IMR-90 (cell line): ENCODE measurements at regions not wholly inside any gene's neighbourhood (a gene's known extent, or its start where the extent isn't known, plus 50 kb on each side); places are given as distances from the start of the nearest gene placed in this dataset.

ENCODE experiments used
- ATAC-seq: fragments of 200-7000 bp; cut with Tn5 transposase; 2 replicates; pipeline ENCODE4 v1.9.1; 2020; ENCODE audit warnings: low read depth, mild to moderate bottlenecking, moderate library complexity
- BruUV-seq: library from RNA; stranded (reverse); fragments of 400-500 nt; replicated peaks from 2 replicates; lab custom pipeline; 2021; lab: Mats Ljungman, UMichigan
- CTCF ChIA-PET: fragments of 300-600 bp; formaldehyde crosslinking; extraction: SDS; loops from one replicate; lab custom pipeline; 2021; ENCODE audit warnings: antibody characterized with exemption; lab: Yijun Ruan, JAX
- POLR2A ChIA-PET: fragments of 300-600 bp; sonication (Branson Sonifier 250); formaldehyde crosslinking; loops from one replicate; lab custom pipeline; 2022; ENCODE audit warnings: antibody characterized with exemption; ENCODE audit not compliant: unreplicated experiment; lab: Charles Lee
- DNase-seq: peaks from one replicate; pipeline ENCODE4 v3.0.0; 2013
- H2AFZ ChIP-seq: replicated peaks from 2 replicates; pipeline ENCODE3; 2013; ENCODE audit warnings: low read length, mild to moderate bottlenecking; ENCODE audit not compliant: poor library complexity
- H2AK5ac ChIP-seq: 2 replicates; pipeline ENCODE4 v1.6.1; 2013; ENCODE audit warnings: low read depth, low read length, inconsistent platforms
- H2AK9ac ChIP-seq: replicated peaks from 2 replicates; pipeline ENCODE3; 2013; ENCODE audit warnings: mild to moderate bottlenecking, low read depth, low read length, moderate library complexity; ENCODE audit not compliant: poor library complexity
- H2BK120ac ChIP-seq: 2 replicates; pipeline ENCODE4 v1.6.1; 2013; ENCODE audit warnings: low read depth, low read length, inconsistent platforms
- H2BK15ac ChIP-seq: 3 replicates; pipeline ENCODE4 v1.6.1; 2013; ENCODE audit warnings: low read depth, low read length, inconsistent platforms
- H2BK20ac ChIP-seq: 2 replicates; pipeline ENCODE4 v1.6.1; 2013; ENCODE audit warnings: low read depth, mild to moderate bottlenecking, inconsistent platforms, low read length, moderate library complexity
- H2BK5ac ChIP-seq: 2 replicates; pipeline ENCODE4 v1.6.1; 2013; ENCODE audit warnings: mild to moderate bottlenecking, low read depth, low read length, inconsistent platforms; ENCODE audit not compliant: poor library complexity, severe bottlenecking
- H3K14ac ChIP-seq: replicated peaks from 2 replicates; pipeline ENCODE4 v1.6.1; 2013; ENCODE audit warnings: low read depth, low read length, inconsistent platforms
- H3K18ac ChIP-seq: 2 replicates; pipeline ENCODE4 v1.6.1; 2013; ENCODE audit warnings: low read depth, low read length, control low read depth
- H3K23ac ChIP-seq: 2 replicates; pipeline ENCODE4 v1.6.1; 2013; ENCODE audit warnings: low read depth, low read length, inconsistent platforms
- H3K27ac ChIP-seq: 2 replicates; pipeline ENCODE4 v1.5.1; 2013; ENCODE audit warnings: mild to moderate bottlenecking, control low read depth, low read length; ENCODE audit not compliant: insufficient read depth
- H3K27me3 ChIP-seq: 2 replicates; pipeline ENCODE4 v1.6.1; 2013; ENCODE audit warnings: low read length; ENCODE audit not compliant: control insufficient read depth, insufficient read depth
- H3K36me3 ChIP-seq: 2 replicates; pipeline ENCODE4 v1.6.1; 2013; ENCODE audit warnings: low read length, mixed read lengths; ENCODE audit not compliant: control insufficient read depth, insufficient read depth
- H3K4ac ChIP-seq: 2 replicates; pipeline ENCODE4 v1.6.1; 2013; ENCODE audit warnings: low read depth, low read length, inconsistent platforms
- H3K4me1 ChIP-seq: 2 replicates; pipeline ENCODE4 v1.6.1; 2013; ENCODE audit warnings: low read length, mixed read lengths; ENCODE audit not compliant: control insufficient read depth, insufficient read depth
- H3K4me2 ChIP-seq: 2 replicates; pipeline ENCODE4 v1.6.1; 2013; ENCODE audit warnings: low read depth, mild to moderate bottlenecking, control low read depth, low read length, moderate library complexity
- H3K4me3 ChIP-seq: 2 replicates; pipeline ENCODE4 v1.5.1; 2013; ENCODE audit warnings: low read depth, mild to moderate bottlenecking, control low read depth, low read length, moderate library complexity; ENCODE audit not compliant: insufficient read depth
- H3K56ac ChIP-seq: 2 replicates; pipeline ENCODE4 v1.6.1; 2013; ENCODE audit warnings: low read length, inconsistent platforms; ENCODE audit not compliant: insufficient read depth; ENCODE audit errors: extremely low read depth
- H3K79me1 ChIP-seq, 2 experiments: 2 replicates each; pipeline ENCODE4 v1.6.1; 2013; ENCODE audit warnings: low read length in 2 of 2, inconsistent platforms in 1 of 2, low read depth in 1 of 2
- H3K9ac ChIP-seq: 2 replicates; pipeline ENCODE4 v1.6.1; 2013; ENCODE audit warnings: low read depth, low read length, control low read depth
- H3K9me1 ChIP-seq: 2 replicates; pipeline ENCODE4 v1.6.1; 2013; ENCODE audit warnings: low read length, inconsistent platforms; ENCODE audit not compliant: insufficient read depth
- H3K9me3 ChIP-seq: 2 replicates; pipeline ENCODE4 v1.6.1; 2013; ENCODE audit warnings: low read length; ENCODE audit not compliant: control insufficient read depth, insufficient read depth
- H4K20me1 ChIP-seq: 2 replicates; pipeline ENCODE4 v1.6.1; 2013; ENCODE audit warnings: low read length, inconsistent platforms; ENCODE audit not compliant: insufficient read depth
- H4K5ac ChIP-seq: 2 replicates; pipeline ENCODE4 v1.6.1; 2013; ENCODE audit warnings: mild to moderate bottlenecking, low read depth, low read length, control low read depth
- H4K8ac ChIP-seq, 2 experiments: 2 replicates each; pipeline ENCODE4 v1.6.1; 2013; ENCODE audit warnings: low read depth in 2 of 2, low read length in 2 of 2, control low read depth in 1 of 2, inconsistent platforms in 1 of 2
- H4K91ac ChIP-seq: 2 replicates; pipeline ENCODE4 v1.6.1; 2013; ENCODE audit warnings: low read depth, low read length, inconsistent platforms; ENCODE audit not compliant: insufficient read depth
- BHLHE40 ChIP-seq: fragments of 150-350 bp; IDR thresholded peaks from 2 replicates; pipeline ENCODE4 v1.6.1; 2016; ENCODE audit warnings: mild to moderate bottlenecking, low read depth, low read length
- CEBPB ChIP-seq: IDR thresholded peaks from 2 replicates; pipeline ENCODE4 v1.6.1; 2012; ENCODE audit warnings: low read depth, low read length, improper control_type of control experiment
- CHD1 ChIP-seq: IDR thresholded peaks from 2 replicates; pipeline ENCODE4 v1.6.1; 2012; ENCODE audit warnings: low read depth, low read length, improper control_type of control experiment
- CTCF ChIP-seq: conservative IDR thresholded peaks from 2 replicates; pipeline ENCODE4 v1.5.1; 2012; ENCODE audit warnings: mild to moderate bottlenecking, low read depth, low read length, improper control_type of control experiment
- FOS ChIP-seq: fragments of 150-350 bp; IDR thresholded peaks from 2 replicates; pipeline ENCODE4 v1.6.1; 2016; ENCODE audit warnings: low read depth, low read length
- MAFK ChIP-seq: IDR thresholded peaks from 2 replicates; pipeline ENCODE4 v1.6.1; 2012; ENCODE audit warnings: low read depth, low read length, improper control_type of control experiment
- MAZ ChIP-seq: IDR thresholded peaks from 2 replicates; pipeline ENCODE4 v1.6.1; 2012; ENCODE audit warnings: low read depth, mild to moderate bottlenecking, low read length, improper control_type of control experiment, moderate library complexity, borderline replicate concordance
- MXI1 ChIP-seq: IDR thresholded peaks from 2 replicates; pipeline ENCODE4 v1.6.1; 2012; ENCODE audit warnings: low read depth, mild to moderate bottlenecking, low read length, moderate library complexity, borderline replicate concordance
- NFE2L2 ChIP-seq: fragments of 150-350 bp; IDR thresholded peaks from 2 replicates; pipeline ENCODE4 v1.6.1; 2016; ENCODE audit warnings: low read depth, mild to moderate bottlenecking, low read length
- POLR2A ChIP-seq: IDR thresholded peaks from 2 replicates; pipeline ENCODE4 v1.6.1; 2012; ENCODE audit warnings: mild to moderate bottlenecking, low read depth, low read length
- RAD21 ChIP-seq: IDR thresholded peaks from 2 replicates; pipeline ENCODE4 v1.6.1; 2012; ENCODE audit warnings: low read length, improper control_type of control experiment
- RCOR1 ChIP-seq: IDR thresholded peaks from 2 replicates; pipeline ENCODE4 v1.6.1; 2012; ENCODE audit warnings: mild to moderate bottlenecking, low read length, improper control_type of control experiment; ENCODE audit not compliant: insufficient replicate concordance
- RFX5 ChIP-seq: IDR thresholded peaks from 2 replicates; pipeline ENCODE4 v1.8.0; 2012; ENCODE audit warnings: low read depth, mild to moderate bottlenecking, low read length, moderate library complexity
- SMC3 ChIP-seq: fragments of 150-350 bp; IDR thresholded peaks from 2 replicates; pipeline ENCODE4 v1.6.1; 2016; ENCODE audit warnings: low read depth, mild to moderate bottlenecking, antibody characterized with exemption, low read length, moderate library complexity
- USF2 ChIP-seq: fragments of 150-350 bp; IDR thresholded peaks from 2 replicates; pipeline ENCODE4 v1.6.1; 2017; ENCODE audit warnings: mild to moderate bottlenecking, antibody characterized with exemption, low read length, low read depth
- WGBS, 2 experiments: methylation state at CpG; one replicate each; pipeline versions ENCODE4 v1.1.5 to v1.1.7; 2013; ENCODE audit warnings: missing lambda C conversion rate in 2 of 2; ENCODE audit not compliant: insufficient read length in 1 of 2; ENCODE audit errors: extremely low coverage in 2 of 2; 5-methylcytosine and 5-hydroxymethylcytosine counted together
- dilution Hi-C: fragments of 300-500 bp; cut with HindIII; formaldehyde crosslinking; loops from one replicate; pipeline ENCODE4 v1.14.3; 2018; ENCODE audit warnings: low sequenced_read_pairs; ENCODE audit not compliant: unreplicated experiment
- in situ Hi-C: fragments of 300-500 bp; cut with MboI; formaldehyde crosslinking; loops from 3 replicates; pipeline ENCODE4 v1.14.3; 2019; ENCODE audit warnings: low sequenced_read_pairs, inconsistent platforms, mixed read lengths
- intact Hi-C: fragments of 100-400 bp; cut with micrococcal nuclease; formaldehyde crosslinking; loops from 2 replicates; pipeline ENCODE4 v1.10.0; 2022
- TF ChIP-seq, protein P1 (sequence below): fragments of 150-350 bp; IDR thresholded peaks from 2 replicates; pipeline ENCODE4 v1.6.1; 2016; ENCODE audit warnings: low read depth, mild to moderate bottlenecking, low read length, moderate library complexity, borderline replicate concordance

GRCh38 chr2:153072813-153073212 is 354.4 kb downstream of the ARL6IP6 start:
- CTCF ChIA-PET, result no interaction called here
- Histone ChIP-seq H3K23ac (no peak overlapping the region), H4K91ac (no peak overlapping the region), H3K14ac (no peak overlapping the region), H3K79me1 (no peaks in the 10 kb centered on the region), H2BK5ac (no peak overlapping the region), H2BK15ac (no peak overlapping the region), H2AK9ac (no peak overlapping the region), H3K36me3 (no peaks in the 10 kb centered on the region), H2AFZ (no peak overlapping the region), H3K4ac (no peak overlapping the region), H3K9ac (no peak overlapping the region), H3K27me3 (no peaks in the 10 kb centered on the region), H4K5ac (no peak overlapping the region), H3K9me3 (no peaks in the 10 kb centered on the region; the same call in 1 of the 2 replicates), H3K56ac (no peak overlapping the region), H2BK120ac (no peak overlapping the region), H3K18ac (no peak overlapping the region), H3K4me2 (no peak overlapping the region), H3K4me1 (no peaks in the 10 kb centered on the region), H3K27ac (no peak overlapping the region), H2AK5ac (no peak overlapping the region), H2BK20ac (no peak overlapping the region), H3K9me1 (no peaks in the 10 kb centered on the region), H4K20me1 (no peaks in the 10 kb centered on the region), H3K4me3 (no peak overlapping the region), H4K8ac (no peak overlapping the region)
- POLR2A ChIA-PET, result no interaction called here
- in situ Hi-C loops (no loop called here), dilution Hi-C loops (no loop called here), intact Hi-C loops (no loop called here)
- WGBS, 2 experiments, result 56% methylated on average over 4 of the region's 8 CpGs; no CpG with 5 or more reads in 1 of the 2 experiments
- DNase-seq (no peak), ATAC-seq (no peak)
- BruUV-seq, result no TSS peak
- TF ChIP-seq MXI1, result no peak
- no peak for TF ChIP-seq RCOR1
- TF ChIP-seq CTCF, result no peak
- no peak for TF ChIP-seq CHD1
- TF ChIP-seq POLR2A, result no peak
- TF ChIP-seq CEBPB, result no peak
- no peak for TF ChIP-seq RAD21
- no peak for TF ChIP-seq MAFK
- TF ChIP-seq, protein P1, sequence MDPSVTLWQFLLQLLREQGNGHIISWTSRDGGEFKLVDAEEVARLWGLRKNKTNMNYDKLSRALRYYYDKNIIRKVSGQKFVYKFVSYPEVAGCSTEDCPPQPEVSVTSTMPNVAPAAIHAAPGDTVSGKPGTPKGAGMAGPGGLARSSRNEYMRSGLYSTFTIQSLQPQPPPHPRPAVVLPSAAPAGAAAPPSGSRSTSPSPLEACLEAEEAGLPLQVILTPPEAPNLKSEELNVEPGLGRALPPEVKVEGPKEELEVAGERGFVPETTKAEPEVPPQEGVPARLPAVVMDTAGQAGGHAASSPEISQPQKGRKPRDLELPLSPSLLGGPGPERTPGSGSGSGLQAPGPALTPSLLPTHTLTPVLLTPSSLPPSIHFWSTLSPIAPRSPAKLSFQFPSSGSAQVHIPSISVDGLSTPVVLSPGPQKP, result no peak
- no peak for TF ChIP-seq SMC3
- no peak for TF ChIP-seq NFE2L2
- TF ChIP-seq RFX5, result no peak
- no peak for TF ChIP-seq FOS
- no peak for TF ChIP-seq MAZ
- no peak for TF ChIP-seq USF2
- TF ChIP-seq BHLHE40, result no peak
